ENCODE measurements at regions not wholly inside any gene's neighbourhood (a gene's known extent, or its start where the extent isn't known, plus 50 kb on each side); places are given as distances from the start of the nearest gene placed in this dataset.
"Not testable (repeated sequence)": the region's sequence is repeated elsewhere in the genome, so short reads cannot be mapped to it uniquely, and the experiment has no call there.

DNA sequence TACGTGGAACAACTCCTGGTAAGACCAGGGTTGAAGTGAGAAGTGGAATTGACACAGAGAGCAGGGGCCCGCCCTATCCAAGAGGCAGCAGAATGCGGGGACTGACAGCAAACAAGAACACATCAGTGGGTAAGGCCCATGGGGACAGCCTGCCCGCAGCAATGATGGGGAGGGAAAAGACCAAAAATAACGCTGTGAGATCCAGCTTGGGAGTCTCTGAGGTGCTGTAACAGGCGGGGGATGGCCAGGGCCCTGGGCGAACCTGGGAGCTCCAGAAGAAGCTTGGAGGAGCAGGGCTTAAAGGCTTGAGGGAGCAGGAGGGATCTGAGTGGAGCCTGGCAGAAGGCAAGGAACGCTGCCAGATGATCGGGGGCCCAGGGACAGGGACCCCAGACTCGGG lies 173.4 kb downstream of the TMEM200C start:
- Histone ChIP-seq H3K9me3 (ENCODE audit: control insufficient read depth, insufficient read depth, low read length) (no peaks in the 10 kb centered on the region), H3K4me1 (ENCODE audit: control insufficient read depth, insufficient read depth, low read length) (0 out of 2 replicates have a peak, but pooled peaks cover under 1% of the 10 kb centered on the region), H3K27ac (ENCODE audit: low read depth, low read length) (no peak overlapping the region), H3K9ac (ENCODE audit: low read depth, low read length) (no peak overlapping the region), H3K4me3 (ENCODE audit: low read depth, low read length) (no peak overlapping the region), H3K36me3 (ENCODE audit: control insufficient read depth, insufficient read depth, low read length) (no peaks in the 10 kb centered on the region), H3K27me3 (ENCODE audit: control insufficient read depth, insufficient read depth, low read length) (no peaks in the 10 kb centered on the region)

DNA sequence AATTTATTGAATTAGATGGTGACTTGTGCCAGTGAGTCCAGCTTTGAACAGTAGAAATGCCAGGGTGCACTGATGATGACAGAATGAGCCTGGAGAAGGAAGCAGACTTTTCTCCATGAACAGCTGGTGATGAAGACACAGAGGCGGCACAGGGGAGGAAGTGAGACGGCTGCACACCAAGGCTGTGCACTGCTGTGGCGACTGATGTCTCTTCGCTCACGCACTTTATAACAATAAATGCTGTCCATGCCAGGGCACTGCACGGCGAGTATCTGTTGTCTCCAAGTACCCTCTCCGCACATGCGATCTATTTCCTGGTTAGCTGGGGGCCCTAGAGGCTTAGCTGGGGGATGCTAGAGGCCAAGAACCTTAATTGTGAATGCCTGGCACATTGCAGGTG lies 175.2 kb downstream of the TMEM200C start:
- no peak overlapping the region for H3K4me3 ChIP-seq (ENCODE audit: low read depth, low read length)
- H3K4me1 ChIP-seq (ENCODE audit: control insufficient read depth, insufficient read depth, low read length): no peaks in the 10 kb centered on the region
- no peaks in the 10 kb centered on the region for H3K36me3 ChIP-seq (ENCODE audit: control insufficient read depth, insufficient read depth, low read length)
- no peaks in the 10 kb centered on the region for H3K9me3 ChIP-seq (ENCODE audit: control insufficient read depth, insufficient read depth, low read length)
- H3K27ac ChIP-seq (ENCODE audit: low read depth, low read length): no peak overlapping the region
- H3K9ac ChIP-seq (ENCODE audit: low read depth, low read length): no peak overlapping the region
- no peaks in the 10 kb centered on the region for H3K27me3 ChIP-seq (ENCODE audit: control insufficient read depth, insufficient read depth, low read length)

GRCh38 chr18:5717256-5717655 lies 173.5 kb upstream of the EPB41L3 start:
- Histone ChIP-seq H3K27ac (ENCODE audit: low read depth, low read length) (no peak overlapping the region), H3K4me1 (ENCODE audit: control insufficient read depth, insufficient read depth, low read length) (no peaks in the 10 kb centered on the region), H3K27me3 (ENCODE audit: control insufficient read depth, insufficient read depth, low read length) (no peaks in the 10 kb centered on the region), H3K9ac (ENCODE audit: low read depth, low read length) (no peak overlapping the region), H3K4me3 (ENCODE audit: low read depth, low read length) (no peak overlapping the region), H3K9me3 (ENCODE audit: control insufficient read depth, insufficient read depth, low read length) (no peaks in the 10 kb centered on the region), H3K36me3 (ENCODE audit: control insufficient read depth, insufficient read depth, low read length) (no peaks in the 10 kb centered on the region)

GRCh38 chr18:5710676-5711075 lies 166.9 kb upstream of the EPB41L3 start:
- H3K9me3 ChIP-seq (ENCODE audit: control insufficient read depth, insufficient read depth, low read length): no peaks in the 10 kb centered on the region
- no peaks in the 10 kb centered on the region for H3K27me3 ChIP-seq (ENCODE audit: control insufficient read depth, insufficient read depth, low read length)
- H3K4me1 ChIP-seq (ENCODE audit: control insufficient read depth, insufficient read depth, low read length): no peaks in the 10 kb centered on the region
- H3K36me3 ChIP-seq (ENCODE audit: control insufficient read depth, insufficient read depth, low read length): no peaks in the 10 kb centered on the region
- H3K9ac ChIP-seq (ENCODE audit: low read depth, low read length): no peak overlapping the region
- H3K27ac ChIP-seq (ENCODE audit: low read depth, low read length): no peak overlapping the region
- no peak overlapping the region for H3K4me3 ChIP-seq (ENCODE audit: low read depth, low read length)

- Histone ChIP-seq H3K4me3 (ENCODE audit: low read depth, low read length) (no peak overlapping the region), H3K4me1 (ENCODE audit: control insufficient read depth, insufficient read depth, low read length) (no peaks in the 10 kb centered on the region), H3K27me3 (ENCODE audit: control insufficient read depth, insufficient read depth, low read length) (no peaks in the 10 kb centered on the region), H3K9me3 (ENCODE audit: control insufficient read depth, insufficient read depth, low read length) (no peaks in the 10 kb centered on the region), H3K36me3 (ENCODE audit: control insufficient read depth, insufficient read depth, low read length) (no peaks in the 10 kb centered on the region), H3K27ac (ENCODE audit: low read depth, low read length) (no peak overlapping the region), H3K9ac (ENCODE audit: low read depth, low read length) (no peak overlapping the region)
Measured at GRCh38 chr18:5710235-5710634, 166.4 kb upstream of the EPB41L3 start.

GRCh38 chr18:5709476-5710095 lies 165.8 kb upstream of the EPB41L3 start:
- Histone ChIP-seq H3K9me3 (ENCODE audit: control insufficient read depth, insufficient read depth, low read length) (no peaks in the 10 kb centered on the region), H3K9ac (ENCODE audit: low read depth, low read length) (no peak overlapping the region), H3K4me1 (ENCODE audit: control insufficient read depth, insufficient read depth, low read length) (no peaks in the 10 kb centered on the region), H3K27me3 (ENCODE audit: control insufficient read depth, insufficient read depth, low read length) (no peaks in the 10 kb centered on the region), H3K27ac (ENCODE audit: low read depth, low read length) (no peak overlapping the region), H3K36me3 (ENCODE audit: control insufficient read depth, insufficient read depth, low read length) (no peaks in the 10 kb centered on the region), H3K4me3 (ENCODE audit: low read depth, low read length) (no peak overlapping the region)

- H3K36me3 ChIP-seq (ENCODE audit: control insufficient read depth, insufficient read depth, low read length): no peaks in the 10 kb centered on the region
- H3K9me3 ChIP-seq (ENCODE audit: control insufficient read depth, insufficient read depth, low read length): no peaks in the 10 kb centered on the region
- H3K4me1 ChIP-seq (ENCODE audit: control insufficient read depth, insufficient read depth, low read length): no peaks in the 10 kb centered on the region
- no peak overlapping the region for H3K4me3 ChIP-seq (ENCODE audit: low read depth, low read length)
- no peak overlapping the region for H3K27ac ChIP-seq (ENCODE audit: low read depth, low read length)
- H3K27me3 ChIP-seq (ENCODE audit: control insufficient read depth, insufficient read depth, low read length): no peaks in the 10 kb centered on the region
- H3K9ac ChIP-seq (ENCODE audit: low read depth, low read length): no peak overlapping the region
Measured at GRCh38 chr18:5707586-5707985, 163.8 kb upstream of the EPB41L3 start.

DNA sequence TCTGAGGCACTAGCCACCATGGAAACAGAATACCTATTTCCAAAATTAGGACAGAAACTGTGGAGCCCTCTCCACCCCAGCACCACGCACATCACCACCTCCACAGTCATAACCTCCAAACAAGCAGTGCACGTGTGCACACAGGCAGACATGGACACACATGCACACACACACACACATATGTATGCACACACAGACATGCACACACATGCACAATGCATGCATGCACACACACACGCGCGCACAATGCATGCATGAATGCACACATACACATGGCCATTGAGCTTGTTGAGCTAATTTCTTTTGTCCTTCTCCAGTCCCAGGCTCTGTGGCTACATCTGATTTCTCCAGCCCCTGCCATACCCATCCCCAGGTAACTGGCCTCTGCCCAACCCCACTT lies 161.6 kb upstream of the EPB41L3 start:
- Histone ChIP-seq H3K27ac (ENCODE audit: low read depth, low read length) (no peak overlapping the region), H3K9me3 (ENCODE audit: control insufficient read depth, insufficient read depth, low read length) (no peaks in the 10 kb centered on the region), H3K27me3 (ENCODE audit: control insufficient read depth, insufficient read depth, low read length) (no peaks in the 10 kb centered on the region), H3K36me3 (ENCODE audit: control insufficient read depth, insufficient read depth, low read length) (no peaks in the 10 kb centered on the region), H3K4me3 (ENCODE audit: low read depth, low read length) (no peak overlapping the region), H3K9ac (ENCODE audit: low read depth, low read length) (no peak overlapping the region), H3K4me1 (ENCODE audit: control insufficient read depth, insufficient read depth, low read length) (no peaks in the 10 kb centered on the region)

GRCh38 chr18:5704847-5705246 lies 161.1 kb upstream of the EPB41L3 start:
- Histone ChIP-seq H3K4me3 (ENCODE audit: low read depth, low read length) (no peak overlapping the region), H3K9ac (ENCODE audit: low read depth, low read length) (no peak overlapping the region), H3K27me3 (ENCODE audit: control insufficient read depth, insufficient read depth, low read length) (no peaks in the 10 kb centered on the region), H3K9me3 (ENCODE audit: control insufficient read depth, insufficient read depth, low read length) (no peaks in the 10 kb centered on the region), H3K36me3 (ENCODE audit: control insufficient read depth, insufficient read depth, low read length) (no peaks in the 10 kb centered on the region), H3K27ac (ENCODE audit: low read depth, low read length) (no peak overlapping the region), H3K4me1 (ENCODE audit: control insufficient read depth, insufficient read depth, low read length) (no peaks in the 10 kb centered on the region)

- not testable (repeated sequence) for H3K9me3 ChIP-seq (ENCODE audit: control insufficient read depth, insufficient read depth, low read length); H3K9ac ChIP-seq (ENCODE audit: low read depth, low read length); H3K4me3 ChIP-seq (ENCODE audit: low read depth, low read length); H3K36me3 ChIP-seq (ENCODE audit: control insufficient read depth, insufficient read depth, low read length); H3K27me3 ChIP-seq (ENCODE audit: control insufficient read depth, insufficient read depth, low read length); H3K4me1 ChIP-seq (ENCODE audit: control insufficient read depth, insufficient read depth, low read length); H3K27ac ChIP-seq (ENCODE audit: low read depth, low read length)
Measured at GRCh38 chr18:5702016-5702415, 158.2 kb upstream of the EPB41L3 start.

DNA sequence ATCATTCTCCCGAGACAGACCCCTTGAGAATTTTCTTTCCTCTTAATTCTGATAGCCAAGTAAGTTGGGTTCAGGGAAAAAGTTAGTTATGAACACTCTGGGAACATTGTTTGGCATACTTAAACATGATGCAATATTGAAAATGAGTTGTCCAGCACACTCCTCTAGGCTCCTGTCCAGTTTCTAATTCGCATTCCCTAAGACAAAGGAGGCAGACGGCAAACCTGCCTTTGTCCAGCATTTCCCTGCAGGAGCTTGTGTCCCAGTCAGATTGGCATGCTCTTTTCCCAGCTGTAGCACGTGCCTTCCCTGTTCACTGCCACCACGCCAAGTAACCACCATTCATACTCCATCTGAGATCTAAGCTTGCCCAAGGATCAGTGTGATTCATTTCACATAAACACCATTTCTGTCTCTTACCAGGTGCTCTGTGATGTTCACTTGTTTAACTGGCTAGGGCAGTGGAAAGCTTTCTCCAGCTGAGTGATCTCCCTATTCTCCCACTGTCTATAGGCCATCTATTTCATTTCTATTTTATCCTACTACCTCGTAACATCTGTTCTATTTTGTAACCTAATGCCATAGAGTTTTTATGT lies 150.0 kb upstream of the EPB41L3 start:
- Histone ChIP-seq H3K36me3 (ENCODE audit: control insufficient read depth, insufficient read depth, low read length) (no peaks in the 10 kb centered on the region), H3K27me3 (ENCODE audit: control insufficient read depth, insufficient read depth, low read length) (no peaks in the 10 kb centered on the region), H3K9me3 (ENCODE audit: control insufficient read depth, insufficient read depth, low read length) (0 out of 2 replicates have a peak, but pooled peaks cover 4% of the 10 kb centered on the region), H3K27ac (ENCODE audit: low read depth, low read length) (no peak overlapping the region), H3K9ac (ENCODE audit: low read depth, low read length) (no peak overlapping the region), H3K4me1 (ENCODE audit: control insufficient read depth, insufficient read depth, low read length) (no peaks in the 10 kb centered on the region), H3K4me3 (ENCODE audit: low read depth, low read length) (no peak overlapping the region)

Measured in HUES48 (cell line).